ENCODE measurements at regions not wholly inside any gene's neighbourhood (a gene's known extent, or its start where the extent isn't known, plus 50 kb on each side); places are given as distances from the start of the nearest gene placed in this dataset.

DNA sequence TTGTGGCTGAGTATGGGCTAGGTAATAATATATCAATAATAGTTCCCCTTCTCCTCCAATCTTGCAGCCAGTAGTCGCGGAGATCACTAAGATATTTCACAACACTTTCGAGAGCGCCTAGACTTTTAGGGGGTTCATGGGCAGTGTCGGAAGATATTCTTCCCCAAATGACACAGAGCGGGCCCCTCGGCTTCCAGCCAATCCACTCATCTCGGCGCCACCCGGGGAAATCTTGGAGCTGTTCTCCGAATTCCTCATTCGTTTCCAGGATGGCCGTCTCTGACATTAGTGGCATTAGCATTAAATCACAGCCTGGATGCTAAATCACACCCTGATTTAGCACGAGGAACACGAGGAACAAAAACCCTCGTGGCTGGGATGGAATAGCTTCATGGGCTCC is 437.7 kb downstream of the ZNF516 start:
- Histone ChIP-seq H3K27me3 (no peaks in the 10 kb centered on the region), H3K4me1 (no peaks in the 10 kb centered on the region), H3K4me3 (no peak overlapping the region), H3K36me3 (no peaks in the 10 kb centered on the region), H3K27ac (no peak overlapping the region), H3K9me3 (no peaks in the 10 kb centered on the region)
- TF ChIP-seq EP300 (IDR thresholded peaks at IDR 0.05) (no peak), POLR2A (IDR thresholded peaks at IDR 0.05) (no peak), POLR2AphosphoS5 (IDR thresholded peaks at IDR 0.05) (no peak)
- TF ChIP-seq, protein P1, sequence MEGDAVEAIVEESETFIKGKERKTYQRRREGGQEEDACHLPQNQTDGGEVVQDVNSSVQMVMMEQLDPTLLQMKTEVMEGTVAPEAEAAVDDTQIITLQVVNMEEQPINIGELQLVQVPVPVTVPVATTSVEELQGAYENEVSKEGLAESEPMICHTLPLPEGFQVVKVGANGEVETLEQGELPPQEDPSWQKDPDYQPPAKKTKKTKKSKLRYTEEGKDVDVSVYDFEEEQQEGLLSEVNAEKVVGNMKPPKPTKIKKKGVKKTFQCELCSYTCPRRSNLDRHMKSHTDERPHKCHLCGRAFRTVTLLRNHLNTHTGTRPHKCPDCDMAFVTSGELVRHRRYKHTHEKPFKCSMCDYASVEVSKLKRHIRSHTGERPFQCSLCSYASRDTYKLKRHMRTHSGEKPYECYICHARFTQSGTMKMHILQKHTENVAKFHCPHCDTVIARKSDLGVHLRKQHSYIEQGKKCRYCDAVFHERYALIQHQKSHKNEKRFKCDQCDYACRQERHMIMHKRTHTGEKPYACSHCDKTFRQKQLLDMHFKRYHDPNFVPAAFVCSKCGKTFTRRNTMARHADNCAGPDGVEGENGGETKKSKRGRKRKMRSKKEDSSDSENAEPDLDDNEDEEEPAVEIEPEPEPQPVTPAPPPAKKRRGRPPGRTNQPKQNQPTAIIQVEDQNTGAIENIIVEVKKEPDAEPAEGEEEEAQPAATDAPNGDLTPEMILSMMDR (IDR thresholded peaks at IDR 0.05) = no peak
- no peak for DNase-seq (ENCODE audit: low spot score in 2 of 2)
- 89% methylated on average over 14 of the region's 16 CpGs for WGBS

DNA sequence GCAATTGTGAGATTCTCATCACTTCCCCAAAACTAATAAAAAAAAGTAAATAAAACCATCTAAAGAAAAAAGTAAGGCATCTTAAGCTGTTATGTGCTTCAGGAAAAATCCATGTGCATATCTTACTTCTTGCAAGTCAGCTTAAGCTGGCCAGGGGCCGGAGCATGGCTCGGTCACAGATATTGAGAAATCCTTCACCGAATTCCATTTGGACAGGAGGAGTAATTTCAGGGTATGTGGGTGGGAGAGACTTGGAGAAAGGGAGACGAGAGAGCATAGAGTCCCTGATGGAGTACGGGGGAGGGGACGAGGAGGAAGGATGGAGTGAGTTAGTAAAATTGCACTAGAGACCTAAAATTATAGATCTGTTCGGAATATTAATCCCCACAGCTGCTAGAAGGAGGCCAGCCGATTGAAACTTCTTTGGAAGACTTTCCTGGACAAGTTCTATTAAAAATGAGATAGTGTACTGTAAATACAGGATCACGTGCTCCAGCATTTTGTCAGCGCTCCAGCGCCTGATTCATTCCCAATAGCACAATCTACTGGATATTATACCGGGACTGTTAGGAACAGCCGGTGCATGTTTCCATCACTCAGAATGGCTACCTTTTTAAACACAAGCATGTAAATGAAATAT is 438.5 kb downstream of the ZNF516 start:
- H3K36me3 ChIP-seq = no peaks in the 10 kb centered on the region
- H3K9me3 ChIP-seq = no peaks in the 10 kb centered on the region
- DNase-seq (ENCODE audit: low spot score in 2 of 2) = no peak
- WGBS = 78% methylated on average over 13 of the region's 13 CpGs
- no peak for TF ChIP-seq POLR2AphosphoS5 (IDR thresholded peaks at IDR 0.05)
- TF ChIP-seq POLR2A (IDR thresholded peaks at IDR 0.05) = no peak
- TF ChIP-seq EP300 (IDR thresholded peaks at IDR 0.05) = no peak
- TF ChIP-seq, protein P1 (IDR thresholded peaks at IDR 0.05) = no peak
- H3K27me3 ChIP-seq = no peaks in the 10 kb centered on the region
- no peaks in the 10 kb centered on the region for H3K4me1 ChIP-seq
- no peak overlapping the region for H3K27ac ChIP-seq
- H3K4me3 ChIP-seq = no peak overlapping the region

GRCh38 chr18:76055578-76055977 is 439.5 kb downstream of the ZNF516 start:
- Histone ChIP-seq H3K36me3 (no peaks in the 10 kb centered on the region), H3K27me3 (no peaks in the 10 kb centered on the region), H3K9me3 (no peaks in the 10 kb centered on the region), H3K4me1 (no peaks in the 10 kb centered on the region), H3K4me3 (no peak overlapping the region), H3K27ac (no peak overlapping the region)
- DNase-seq (ENCODE audit: low spot score in 2 of 2) = no peak
- WGBS = 90% methylated on average over 9 of the region's 9 CpGs
- TF ChIP-seq POLR2A (IDR thresholded peaks at IDR 0.05) = no peak
- no peak for TF ChIP-seq EP300 (IDR thresholded peaks at IDR 0.05)
- TF ChIP-seq, protein P1 (IDR thresholded peaks at IDR 0.05) = no peak
- TF ChIP-seq POLR2AphosphoS5 (IDR thresholded peaks at IDR 0.05) = no peak

- Histone ChIP-seq H3K9me3 (no peaks in the 10 kb centered on the region), H3K4me1 (no peaks in the 10 kb centered on the region), H3K36me3 (no peaks in the 10 kb centered on the region), H3K27me3 (no peaks in the 10 kb centered on the region), H3K4me3 (no peak overlapping the region), H3K27ac (no peak overlapping the region)
- TF ChIP-seq POLR2AphosphoS5 (IDR thresholded peaks at IDR 0.05) (no peak), EP300 (IDR thresholded peaks at IDR 0.05) (no peak), POLR2A (IDR thresholded peaks at IDR 0.05) (no peak)
- TF ChIP-seq, protein P1 (IDR thresholded peaks at IDR 0.05) = no peak
- WGBS = 91% methylated on average over 9 of the region's 9 CpGs
- no peak for DNase-seq (ENCODE audit: low spot score in 2 of 2)
Measured at GRCh38 chr18:76055025-76055424, 440.0 kb downstream of the ZNF516 start.

DNA sequence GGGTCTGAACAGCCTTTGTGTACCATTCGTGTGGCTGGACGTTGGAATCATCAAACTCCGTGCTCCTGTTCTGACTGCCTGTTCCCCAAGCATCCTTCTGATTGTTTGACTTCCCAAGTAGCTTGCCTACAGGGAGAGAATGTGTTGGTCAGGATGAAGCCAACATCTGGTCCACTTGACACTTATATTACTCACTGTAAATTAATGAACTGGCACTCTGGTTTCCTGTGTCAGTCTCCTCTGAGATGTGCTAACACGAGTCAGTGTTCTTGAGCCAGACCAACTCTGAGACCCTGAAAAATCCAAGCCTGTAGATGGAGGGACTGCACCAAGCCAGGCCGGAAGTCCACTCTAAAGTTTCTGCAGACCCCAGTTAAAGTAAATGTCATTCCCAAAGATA is 440.9 kb downstream of the ZNF516 start:
- no peaks in the 10 kb centered on the region for H3K4me1 ChIP-seq
- H3K27me3 ChIP-seq = no peaks in the 10 kb centered on the region
- H3K4me3 ChIP-seq = no peak overlapping the region
- no peak overlapping the region for H3K27ac ChIP-seq
- no peak for DNase-seq (ENCODE audit: low spot score in 2 of 2)
- no peaks in the 10 kb centered on the region for H3K9me3 ChIP-seq
- TF ChIP-seq, protein P1 (IDR thresholded peaks at IDR 0.05) = no peak
- no peak for TF ChIP-seq EP300 (IDR thresholded peaks at IDR 0.05)
- no peak for TF ChIP-seq POLR2A (IDR thresholded peaks at IDR 0.05)
- no peak for TF ChIP-seq POLR2AphosphoS5 (IDR thresholded peaks at IDR 0.05)
- 89% methylated on average over 5 of the region's 5 CpGs for WGBS
- H3K36me3 ChIP-seq = no peaks in the 10 kb centered on the region

Data from suprapubic skin (tissue), 4 donors.